NT2/D1 (cell line): ENCODE measurements at regions not wholly inside any gene's neighbourhood (a gene's known extent, or its start where the extent isn't known, plus 50 kb on each side); places are given as distances from the start of the nearest gene placed in this dataset.

Experiments
- DNase-seq: peaks from one replicate; pipeline ENCODE4 v3.0.0-alpha.2; 2011; ENCODE audit warnings: low read depth, low spot score
- H3K27me3 ChIP-seq: 2 replicates; pipeline ENCODE4 v1.6.0; 2011; ENCODE audit warnings: mild to moderate bottlenecking; ENCODE audit not compliant: insufficient read length, insufficient read depth
- H3K36me3 ChIP-seq: 2 replicates; pipeline ENCODE4 v1.6.1; 2011; ENCODE audit warnings: mild to moderate bottlenecking, low read length, mixed read lengths; ENCODE audit not compliant: insufficient read depth, insufficient read length
- H3K4me1 ChIP-seq: 2 replicates; pipeline ENCODE4 v1.5.1; 2011; ENCODE audit not compliant: insufficient read depth, insufficient read length
- H3K4me3 ChIP-seq: 2 replicates; pipeline ENCODE4 v1.5.1; 2011; ENCODE audit warnings: low read depth; ENCODE audit not compliant: insufficient read length
- H3K9ac ChIP-seq: 2 replicates; pipeline ENCODE4 v1.6.0; 2011; ENCODE audit warnings: low read depth; ENCODE audit not compliant: insufficient read length
- H3K9me3 ChIP-seq: 2 replicates; pipeline ENCODE4 v1.5.1; 2011; ENCODE audit warnings: mild to moderate bottlenecking, low read length; ENCODE audit not compliant: insufficient read depth
- SUZ12 ChIP-seq: IDR thresholded peaks from 2 replicates; pipeline ENCODE4 v1.6.1; 2011; ENCODE audit not compliant: insufficient read length, insufficient read depth; ENCODE audit errors: extremely low read depth
- YY1 ChIP-seq: IDR thresholded peaks from 2 replicates; pipeline ENCODE4 v1.6.1; 2011; ENCODE audit not compliant: insufficient read length, insufficient read depth
- ZNF274 ChIP-seq: IDR thresholded peaks from 2 replicates; pipeline ENCODE4 v1.6.1; 2011; ENCODE audit warnings: mild to moderate bottlenecking, low read depth, low read length

DNA sequence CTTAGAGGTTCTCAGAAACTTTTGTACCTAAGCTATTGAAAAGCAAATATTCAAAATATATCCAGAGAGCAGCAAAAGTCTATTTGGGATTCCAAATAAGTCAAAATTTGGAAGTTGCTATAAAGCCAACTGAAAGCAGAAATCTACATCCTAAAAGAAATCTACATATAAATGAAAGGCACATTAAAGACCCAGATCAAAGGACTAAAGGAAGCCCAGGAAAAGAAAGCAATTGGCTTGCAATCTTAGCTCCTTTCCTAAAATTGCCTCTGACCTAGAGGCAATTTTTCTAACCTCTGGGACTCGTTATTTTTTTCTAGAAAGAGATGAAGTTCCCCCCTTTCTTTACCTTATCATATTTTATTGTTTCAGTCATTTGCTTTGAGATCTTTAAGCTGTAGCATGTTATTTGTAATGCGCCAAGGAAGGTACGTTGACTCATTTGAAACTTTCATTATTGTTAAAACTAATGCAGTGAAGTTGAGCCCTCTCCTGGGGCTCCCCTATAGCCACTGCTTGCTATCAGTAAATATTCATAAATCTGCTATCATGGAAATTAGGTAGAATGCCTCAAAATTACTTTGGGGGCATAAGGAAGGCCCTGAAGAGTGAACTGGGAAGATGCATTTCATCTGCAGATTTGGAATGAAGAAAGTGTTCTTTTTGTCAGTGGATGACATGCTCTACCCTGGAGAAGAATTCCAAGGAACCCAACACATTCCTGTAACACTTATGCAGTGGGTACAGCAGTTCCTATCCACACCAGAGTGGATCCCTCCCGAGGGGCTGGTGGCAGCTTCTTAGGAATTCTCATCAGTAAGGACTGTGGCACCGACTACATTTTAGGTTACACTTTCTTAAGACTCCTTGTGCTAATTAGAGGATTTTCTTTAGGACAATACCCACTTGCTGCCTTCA, 177.8 kb upstream of the IGFBP7 start:
- no peak for DNase-seq
- TF ChIP-seq ZNF274 = no peak
- TF ChIP-seq YY1 = no peak
- no peak for TF ChIP-seq SUZ12

GRCh38 chr4:57282933-57283310, 172.7 kb upstream of the IGFBP7 start:
- Histone ChIP-seq H3K27me3 (no peaks in the 10 kb centered on the region), H3K4me3 (no peak overlapping the region), H3K4me1 (peaks cover 2% of the 10 kb centered on the region), H3K9ac (no peak overlapping the region), H3K9me3 (no peaks in the 10 kb centered on the region), H3K36me3 (no peaks in the 10 kb centered on the region)
- TF ChIP-seq YY1 (no peak), ZNF274 (no peak), SUZ12 (no peak)
- no peak for DNase-seq

More for the DNA sequence above, 177.8 kb upstream of the IGFBP7 start:
- Histone ChIP-seq H3K9ac (no peak overlapping the region), H3K4me1 (peaks cover 2% of the 10 kb centered on the region), H3K9me3 (peaks cover 23% of the 10 kb centered on the region), H3K36me3 (no peaks in the 10 kb centered on the region), H3K4me3 (no peak overlapping the region), H3K27me3 (no peaks in the 10 kb centered on the region)

- no peaks in the 10 kb centered on the region for H3K36me3 ChIP-seq
- TF ChIP-seq YY1 = no peak
- TF ChIP-seq ZNF274 = no peak
- TF ChIP-seq SUZ12 = no peak
- H3K27me3 ChIP-seq = no peaks in the 10 kb centered on the region
- DNase-seq = no peak
- no peaks in the 10 kb centered on the region for H3K9me3 ChIP-seq
- no peak overlapping the region for H3K9ac ChIP-seq
- H3K4me3 ChIP-seq = no peak overlapping the region
- no peaks in the 10 kb centered on the region for H3K4me1 ChIP-seq
Measured at GRCh38 chr4:57280481-57280880, 170.3 kb upstream of the IGFBP7 start.

DNA sequence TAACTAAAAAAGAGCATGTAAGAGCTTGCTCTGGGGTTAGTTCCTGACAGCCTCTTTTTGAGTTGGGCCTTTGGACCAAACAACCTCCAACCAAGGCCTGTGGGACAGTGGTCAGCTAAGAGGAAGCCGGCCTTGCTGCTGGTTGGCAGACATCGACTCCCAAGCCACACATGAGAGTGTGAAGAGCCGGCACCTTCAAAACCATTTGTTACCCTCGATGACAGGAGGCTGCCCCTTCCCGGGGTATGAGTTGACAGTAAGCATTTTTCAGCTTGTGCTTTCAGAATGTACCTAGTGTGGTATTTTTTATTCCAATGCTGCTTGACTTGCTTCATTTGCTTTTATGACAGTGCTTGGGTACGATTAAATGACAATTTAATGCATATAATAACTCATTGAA, 168.6 kb upstream of the IGFBP7 start:
- DNase-seq = no peak
- Histone ChIP-seq H3K9ac (no peak overlapping the region), H3K27me3 (no peaks in the 10 kb centered on the region), H3K4me1 (no peaks in the 10 kb centered on the region), H3K4me3 (no peak overlapping the region), H3K9me3 (no peaks in the 10 kb centered on the region), H3K36me3 (no peaks in the 10 kb centered on the region)
- no peak for TF ChIP-seq SUZ12
- no peak for TF ChIP-seq YY1

DNA sequence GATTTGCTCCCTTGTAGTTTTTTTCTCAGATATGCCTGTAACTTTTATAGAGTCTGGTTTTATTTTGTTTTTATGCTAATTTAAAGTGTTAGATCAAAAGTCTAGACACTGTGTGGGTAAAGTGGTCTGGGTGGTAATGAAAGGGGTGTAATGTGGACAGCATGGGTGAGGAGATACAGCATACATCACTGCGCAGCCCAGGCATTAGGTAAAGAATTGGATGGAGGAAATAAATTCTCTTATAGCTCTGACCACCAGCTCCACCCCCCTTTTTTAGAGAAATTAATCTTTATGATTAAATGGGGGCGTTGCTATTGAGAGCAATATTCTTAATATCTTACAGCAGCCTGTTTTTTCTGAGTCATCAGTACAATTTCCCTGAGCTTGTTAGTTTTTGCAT, 163.9 kb upstream of the IGFBP7 start:
- H3K27me3 ChIP-seq = no peaks in the 10 kb centered on the region
- TF ChIP-seq ZNF274 (no peak), SUZ12 (no peak), YY1 (no peak)
- peaks cover 3% of the 10 kb centered on the region for H3K4me1 ChIP-seq
- no peak overlapping the region for H3K4me3 ChIP-seq
- H3K36me3 ChIP-seq = no peaks in the 10 kb centered on the region
- H3K9ac ChIP-seq = no peak overlapping the region
- no peak for DNase-seq
- H3K9me3 ChIP-seq = no peaks in the 10 kb centered on the region

- no peak for DNase-seq
- no peaks in the 10 kb centered on the region for H3K36me3 ChIP-seq
- no peaks in the 10 kb centered on the region for H3K9me3 ChIP-seq
- H3K4me1 ChIP-seq = peaks cover 3% of the 10 kb centered on the region
- TF ChIP-seq ZNF274 (no peak), SUZ12 (no peak), YY1 (no peak)
- no peak overlapping the region for H3K4me3 ChIP-seq
- H3K9ac ChIP-seq = no peak overlapping the region
- no peaks in the 10 kb centered on the region for H3K27me3 ChIP-seq
Measured at GRCh38 chr4:57270346-57270745, 160.2 kb upstream of the IGFBP7 start.

DNA sequence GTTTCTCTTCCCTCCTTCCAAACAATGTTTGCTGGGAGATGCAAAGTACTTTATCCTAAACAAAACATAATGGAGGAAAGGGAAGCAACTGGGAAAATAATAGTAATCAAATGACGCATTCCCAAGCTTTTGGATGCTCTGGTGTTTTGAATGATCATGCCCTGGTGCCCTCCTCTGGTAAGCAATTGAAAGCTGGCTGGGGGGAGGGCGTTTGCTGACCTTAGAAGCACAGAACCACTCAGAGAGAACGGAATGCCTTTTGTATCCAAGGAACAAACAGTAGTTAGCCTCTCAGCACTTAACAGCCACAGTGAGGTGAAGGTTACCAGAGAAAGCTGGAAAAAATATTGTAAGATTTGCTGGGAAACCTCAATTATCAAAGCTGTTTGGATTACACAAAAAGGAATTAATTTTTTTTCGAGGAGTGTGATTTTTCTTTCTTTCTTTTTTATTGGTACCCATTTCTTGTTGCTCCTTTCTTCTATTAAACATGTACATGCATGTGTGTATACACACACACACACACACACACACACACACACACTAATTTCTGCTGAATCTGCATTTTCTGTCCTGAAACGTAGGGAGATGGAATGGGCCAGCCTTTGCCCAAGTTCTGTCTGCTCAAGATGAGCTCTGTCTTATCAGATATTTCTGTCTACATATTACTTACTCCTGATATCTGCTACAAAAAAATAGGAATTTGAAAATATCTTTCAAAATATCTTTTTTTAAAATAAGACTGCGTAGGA, 155.8 kb upstream of the IGFBP7 start:
- no peaks in the 10 kb centered on the region for H3K27me3 ChIP-seq
- no peaks in the 10 kb centered on the region; the same call in 1 of the 2 replicates for H3K9me3 ChIP-seq
- TF ChIP-seq YY1 = no peak
- TF ChIP-seq SUZ12 = no peak
- no peak for TF ChIP-seq ZNF274
- H3K9ac ChIP-seq = no peak overlapping the region
- H3K4me1 ChIP-seq = peaks cover 3% of the 10 kb centered on the region
- no peak overlapping the region for H3K4me3 ChIP-seq
- DNase-seq = peak; percentile 68
- no peaks in the 10 kb centered on the region for H3K36me3 ChIP-seq
